Neural progenitor cell (in vitro differentiated cells): ENCODE measurements at regions not wholly inside any gene's neighbourhood (a gene's known extent, or its start where the extent isn't known, plus 50 kb on each side); places are given as distances from the start of the nearest gene placed in this dataset.

Experiments
- DNase-seq: peaks from one replicate; pipeline ENCODE4 v3.0.0-alpha.2; 2016; ENCODE audit warnings: low spot score
- H2AFZ ChIP-seq: fragments of 200-600 bp; sonication (generic); replicated peaks from 2 replicates; pipeline ENCODE4 v1.6.1; 2016; ENCODE audit warnings: antibody characterized with exemption
- H3F3A ChIP-seq: fragments of 200-600 bp; sonication (generic); 2 replicates; pipeline ENCODE4 v1.6.1; 2016; ENCODE audit warnings: antibody characterized with exemption, low read depth
- H3K27ac ChIP-seq: fragments of 200-600 bp; sonication (generic); 2 replicates; pipeline ENCODE4 v1.5.1; 2016; ENCODE audit warnings: mild to moderate bottlenecking
- H3K27me3 ChIP-seq: fragments of 200-600 bp; sonication (generic); 2 replicates; pipeline ENCODE4 v1.6.1; 2016; ENCODE audit warnings: mild to moderate bottlenecking, moderate library complexity
- H3K36me3 ChIP-seq: fragments of 200-600 bp; sonication (generic); 2 replicates; pipeline ENCODE4 v1.5.1; 2016
- H3K4me1 ChIP-seq: fragments of 200-600 bp; sonication (generic); 2 replicates; pipeline ENCODE4 v1.6.1; 2016; ENCODE audit warnings: mixed run types
- H3K4me2 ChIP-seq: fragments of 200-600 bp; sonication (generic); 2 replicates; pipeline ENCODE4 v1.6.1; 2016
- H3K4me3 ChIP-seq: fragments of 200-600 bp; sonication (generic); 2 replicates; pipeline ENCODE4 v1.5.1; 2016
- H3K79me2 ChIP-seq: fragments of 200-600 bp; sonication (generic); 2 replicates; pipeline ENCODE4 v1.6.1; 2016; ENCODE audit warnings: low read depth
- H3K9ac ChIP-seq: fragments of 200-600 bp; sonication (generic); 2 replicates; pipeline ENCODE4 v1.6.1; 2016
- H3K9me3 ChIP-seq: fragments of 200-600 bp; sonication (generic); 2 replicates; pipeline ENCODE4 v1.5.1; 2016; ENCODE audit warnings: low read depth
- H4K20me1 ChIP-seq: fragments of 200-600 bp; sonication (generic); 2 replicates; pipeline ENCODE4 v1.6.1; 2016; ENCODE audit warnings: low read depth
- H3K27ac Mint-ChIP-seq: 3 replicates; pipeline ENCODE4 v1.8.0; 2021; ENCODE audit warnings: mixed read lengths
- H3K27me3 Mint-ChIP-seq: 2 replicates; pipeline ENCODE4 v1.8.0; 2022; ENCODE audit warnings: low read depth, mild to moderate bottlenecking, inconsistent platforms, moderate library complexity, mixed read lengths; ENCODE audit not compliant: insufficient read depth
- H3K36me3 Mint-ChIP-seq: 3 replicates; pipeline ENCODE4 v1.8.0; 2021; ENCODE audit warnings: mixed read lengths
- H3K4me1 Mint-ChIP-seq: 3 replicates; pipeline ENCODE4 v1.8.0; 2021; ENCODE audit warnings: mixed read lengths
- H3K4me3 Mint-ChIP-seq: 3 replicates; pipeline ENCODE4 v1.8.0; 2021; ENCODE audit warnings: mild to moderate bottlenecking, moderate library complexity, mixed read lengths
- H3K9me3 Mint-ChIP-seq: 3 replicates; pipeline ENCODE4 v1.8.0; 2020; ENCODE audit warnings: mixed read lengths
- CTCF ChIP-seq: fragments of 200-600 bp; sonication (generic); IDR thresholded peaks from 2 replicates; pipeline ENCODE4 v1.5.1; 2017; ENCODE audit warnings: antibody characterized with exemption, mild to moderate bottlenecking
- EZH2 ChIP-seq: fragments of 200-600 bp; sonication (generic); IDR thresholded peaks from 2 replicates; pipeline ENCODE4 v1.6.1; 2017; ENCODE audit warnings: antibody characterized with exemption, mild to moderate bottlenecking, moderate library complexity
- EZH2phosphoT487 ChIP-seq: fragments of 200-600 bp; sonication (generic); IDR thresholded peaks from 2 replicates; pipeline ENCODE4 v1.6.1; 2017; ENCODE audit warnings: antibody characterized with exemption

GRCh38 chr21:17950591-17950990 lies 131.4 kb upstream of the C21orf91 start:
- H3K9me3 Mint-ChIP-seq: peaks cover 4% of the 10 kb centered on the region
- H3K4me3 Mint-ChIP-seq: no peak overlapping the region
- H3K4me1 ChIP-seq: no peaks in the 10 kb centered on the region
- TF ChIP-seq EZH2phosphoT487 (no peak), CTCF (no peak), EZH2 (no peak)
- no peak overlapping the region for H3K27ac ChIP-seq
- no peaks in the 10 kb centered on the region for H3K27me3 Mint-ChIP-seq
- no peaks in the 10 kb centered on the region for H3F3A ChIP-seq
- H4K20me1 ChIP-seq: no peaks in the 10 kb centered on the region
- no peaks in the 10 kb centered on the region for H3K36me3 Mint-ChIP-seq
- no peaks in the 10 kb centered on the region for H3K36me3 ChIP-seq
- H3K4me1 Mint-ChIP-seq: no peaks in the 10 kb centered on the region
- H2AFZ ChIP-seq: no peak overlapping the region
- no peak for DNase-seq
- H3K4me2 ChIP-seq: no peak overlapping the region
- no peaks in the 10 kb centered on the region for H3K9me3 ChIP-seq
- no peaks in the 10 kb centered on the region for H3K79me2 ChIP-seq
- no peak overlapping the region for H3K27ac Mint-ChIP-seq
- no peak overlapping the region for H3K4me3 ChIP-seq
- no peaks in the 10 kb centered on the region for H3K27me3 ChIP-seq
- no peak overlapping the region for H3K9ac ChIP-seq

- no peaks in the 10 kb centered on the region for H3K9me3 ChIP-seq
- no peaks in the 10 kb centered on the region for H4K20me1 ChIP-seq
- H3K27me3 Mint-ChIP-seq: no peaks in the 10 kb centered on the region
- no peak overlapping the region for H3K27ac ChIP-seq
- no peak overlapping the region for H3K4me3 Mint-ChIP-seq
- no peaks in the 10 kb centered on the region for H3K4me1 ChIP-seq
- DNase-seq: no peak
- no peak for TF ChIP-seq CTCF
- no peak for TF ChIP-seq EZH2phosphoT487
- no peak for TF ChIP-seq EZH2
- no peak overlapping the region for H3K9ac ChIP-seq
- peaks cover 2% of the 10 kb centered on the region for H3K36me3 Mint-ChIP-seq
- no peak overlapping the region for H3K4me3 ChIP-seq
- H3K36me3 ChIP-seq: no peaks in the 10 kb centered on the region
- H3K27ac Mint-ChIP-seq: no peak overlapping the region
- no peaks in the 10 kb centered on the region for H3K79me2 ChIP-seq
- H3K4me1 Mint-ChIP-seq: no peaks in the 10 kb centered on the region
- no peaks in the 10 kb centered on the region for H3F3A ChIP-seq
- H2AFZ ChIP-seq: no peak overlapping the region
- peaks cover 12% of the 10 kb centered on the region for H3K9me3 Mint-ChIP-seq
- no peaks in the 10 kb centered on the region for H3K27me3 ChIP-seq
- no peak overlapping the region for H3K4me2 ChIP-seq
Measured at GRCh38 chr21:17949421-17949820, 130.3 kb upstream of the C21orf91 start.

GRCh38 chr21:17947531-17947930 lies 128.4 kb upstream of the C21orf91 start:
- Histone ChIP-seq H3K27me3 (no peaks in the 10 kb centered on the region), H2AFZ (no peak overlapping the region), H3K79me2 (no peaks in the 10 kb centered on the region), H3K4me3 (no peak overlapping the region), H3K36me3 (no peaks in the 10 kb centered on the region), H3K9me3 (no peaks in the 10 kb centered on the region), H3K4me2 (no peak overlapping the region), H3K9ac (no peak overlapping the region), H3K27ac (no peak overlapping the region), H3F3A (no peaks in the 10 kb centered on the region), H3K4me1 (no peaks in the 10 kb centered on the region), H4K20me1 (no peaks in the 10 kb centered on the region)
- Mint-ChIP-seq H3K4me1 (no peaks in the 10 kb centered on the region), H3K27me3 (peaks cover 2% of the 10 kb centered on the region), H3K9me3 (peaks cover 15% of the 10 kb centered on the region), H3K4me3 (no peak overlapping the region), H3K36me3 (peaks cover 2% of the 10 kb centered on the region), H3K27ac (no peak overlapping the region)
- DNase-seq: no peak
- no peak for TF ChIP-seq CTCF
- TF ChIP-seq EZH2phosphoT487: no peak
- no peak for TF ChIP-seq EZH2
